ENCODE measurements at regions not wholly inside any gene's neighbourhood (a gene's known extent, or its start where the extent isn't known, plus 50 kb on each side); places are given as distances from the start of the nearest gene placed in this dataset.

DNA sequence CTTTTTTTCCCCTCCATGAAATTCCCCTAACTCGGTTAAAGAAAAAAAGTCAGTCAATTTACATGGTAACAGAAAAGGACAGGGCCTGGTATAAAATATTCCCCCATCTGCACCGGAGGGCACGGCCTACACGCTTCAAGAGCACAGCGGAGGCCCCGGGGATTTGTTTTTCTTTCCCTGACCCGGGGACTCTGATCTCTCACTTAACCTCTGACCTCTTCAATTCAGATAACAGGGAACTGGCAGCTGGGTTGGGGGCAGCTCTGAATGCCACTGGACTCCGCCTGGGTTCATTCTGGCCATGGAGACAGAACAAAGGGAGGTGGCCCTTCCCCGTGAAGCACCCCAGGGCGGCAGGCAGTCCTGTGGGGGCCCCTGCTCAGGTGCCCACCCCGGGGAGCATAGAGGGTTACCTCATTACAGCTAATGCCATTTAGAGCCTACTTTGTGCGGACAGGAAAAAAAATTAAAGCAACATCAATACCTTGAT, 257.5 kb downstream of the SHQ1 start:
- Histone ChIP-seq H3K4me1 (ENCODE audit: insufficient read depth, low read length, poor library complexity, severe bottlenecking) (no peaks in the 10 kb centered on the region), H3K27ac (ENCODE audit: low read depth, low read length, poor library complexity, severe bottlenecking) (no peak overlapping the region), H3K4me3 (ENCODE audit: low read depth, low read length, poor library complexity, severe bottlenecking) (no peak overlapping the region), H3K36me3 (ENCODE audit: insufficient read depth, low read length, poor library complexity, severe bottlenecking) (no peaks in the 10 kb centered on the region), H3K9me3 (ENCODE audit: low read depth, low read length, poor library complexity, severe bottlenecking) (no peaks in the 10 kb centered on the region), H3K27me3 (replicated peaks; ENCODE audit: insufficient read depth, low read depth, low read length, poor library complexity) (no peaks in the 10 kb centered on the region)
- ChIA-PET CTCF (no interaction called here), POLR2A (ENCODE audit: low non-redundant PET) (no interaction called here)
- no TSS peak for BruUV-seq (replicated peaks)
- intact Hi-C loops (cut with micrococcal nuclease; ENCODE audit: unreplicated experiment) = no loop called here
- DNase-seq (ENCODE audit: low spot score) = no peak
- TF ChIP-seq, protein P1, sequence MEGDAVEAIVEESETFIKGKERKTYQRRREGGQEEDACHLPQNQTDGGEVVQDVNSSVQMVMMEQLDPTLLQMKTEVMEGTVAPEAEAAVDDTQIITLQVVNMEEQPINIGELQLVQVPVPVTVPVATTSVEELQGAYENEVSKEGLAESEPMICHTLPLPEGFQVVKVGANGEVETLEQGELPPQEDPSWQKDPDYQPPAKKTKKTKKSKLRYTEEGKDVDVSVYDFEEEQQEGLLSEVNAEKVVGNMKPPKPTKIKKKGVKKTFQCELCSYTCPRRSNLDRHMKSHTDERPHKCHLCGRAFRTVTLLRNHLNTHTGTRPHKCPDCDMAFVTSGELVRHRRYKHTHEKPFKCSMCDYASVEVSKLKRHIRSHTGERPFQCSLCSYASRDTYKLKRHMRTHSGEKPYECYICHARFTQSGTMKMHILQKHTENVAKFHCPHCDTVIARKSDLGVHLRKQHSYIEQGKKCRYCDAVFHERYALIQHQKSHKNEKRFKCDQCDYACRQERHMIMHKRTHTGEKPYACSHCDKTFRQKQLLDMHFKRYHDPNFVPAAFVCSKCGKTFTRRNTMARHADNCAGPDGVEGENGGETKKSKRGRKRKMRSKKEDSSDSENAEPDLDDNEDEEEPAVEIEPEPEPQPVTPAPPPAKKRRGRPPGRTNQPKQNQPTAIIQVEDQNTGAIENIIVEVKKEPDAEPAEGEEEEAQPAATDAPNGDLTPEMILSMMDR (conservative IDR thresholded peaks at IDR 0.05; ENCODE audit: low read depth, low read length) = no peak
- no peak for TF ChIP-seq EZH2 (IDR thresholded peaks at IDR 0.05; ENCODE audit: borderline replicate concordance, low read depth, low read length, poor library complexity, severe bottlenecking)

DNA sequence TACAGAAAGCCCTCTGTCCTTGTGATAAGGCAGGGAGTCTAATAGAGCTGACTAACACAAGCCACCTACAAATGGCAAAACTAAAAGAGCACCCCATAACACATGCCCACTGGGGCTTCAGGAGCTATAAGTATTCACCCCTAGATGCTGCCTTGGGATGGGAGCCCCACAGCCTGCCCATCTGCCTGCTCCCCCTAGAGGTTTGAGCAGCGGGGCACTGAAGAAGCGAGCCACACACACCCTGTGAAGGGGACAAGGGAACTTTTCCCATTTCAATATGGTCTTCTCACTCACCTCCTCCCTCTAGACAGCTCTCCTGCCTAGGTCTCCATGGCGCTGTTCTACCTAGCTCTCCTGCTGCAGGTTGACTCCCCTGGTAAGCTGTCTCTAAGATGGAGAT, 261.0 kb downstream of the SHQ1 start:
- BruUV-seq (replicated peaks) = no TSS peak
- DNase-seq (ENCODE audit: low spot score) = no peak
- ChIA-PET POLR2A (ENCODE audit: low non-redundant PET) (no interaction called here), CTCF (no interaction called here)
- Histone ChIP-seq H3K27ac (ENCODE audit: low read depth, low read length, poor library complexity, severe bottlenecking) (no peak overlapping the region), H3K36me3 (ENCODE audit: insufficient read depth, low read length, poor library complexity, severe bottlenecking) (no peaks in the 10 kb centered on the region), H3K27me3 (replicated peaks; ENCODE audit: insufficient read depth, low read depth, low read length, poor library complexity) (no peaks in the 10 kb centered on the region), H3K9me3 (ENCODE audit: low read depth, low read length, poor library complexity, severe bottlenecking) (no peaks in the 10 kb centered on the region), H3K4me1 (ENCODE audit: insufficient read depth, low read length, poor library complexity, severe bottlenecking) (no peaks in the 10 kb centered on the region), H3K4me3 (ENCODE audit: low read depth, low read length, poor library complexity, severe bottlenecking) (no peak overlapping the region)
- no peak for TF ChIP-seq EZH2 (IDR thresholded peaks at IDR 0.05; ENCODE audit: borderline replicate concordance, low read depth, low read length, poor library complexity, severe bottlenecking)
- TF ChIP-seq, protein P1 (conservative IDR thresholded peaks at IDR 0.05; ENCODE audit: low read depth, low read length) = no peak
- intact Hi-C loops (cut with micrococcal nuclease; ENCODE audit: unreplicated experiment) = no loop called here

DNA sequence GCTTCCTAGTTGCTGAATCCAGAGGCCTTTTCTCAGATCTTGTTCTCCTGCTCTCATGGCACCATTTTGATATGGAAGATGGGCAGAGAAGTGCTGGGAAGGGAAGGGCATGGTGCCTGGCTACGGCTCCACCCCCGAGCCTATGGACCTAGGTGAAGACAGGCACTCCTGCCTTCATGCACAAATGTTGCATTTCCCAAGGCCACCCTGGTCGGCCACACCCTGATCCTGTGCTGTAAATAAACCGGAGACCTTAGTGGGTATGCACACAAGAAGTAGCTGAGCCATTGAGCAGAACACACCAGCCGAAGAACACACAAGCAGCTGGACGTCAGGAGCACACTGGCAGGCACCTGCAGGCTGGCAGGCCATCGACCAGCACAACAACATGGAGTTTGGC, 261.6 kb downstream of the SHQ1 start:
- CTCF ChIA-PET = no interaction called here
- no peaks in the 10 kb centered on the region for H3K27me3 ChIP-seq (replicated peaks; ENCODE audit: insufficient read depth, low read depth, low read length, poor library complexity)
- BruUV-seq (replicated peaks) = no TSS peak
- POLR2A ChIA-PET (ENCODE audit: low non-redundant PET) = no interaction called here
- H3K4me3 ChIP-seq (ENCODE audit: low read depth, low read length, poor library complexity, severe bottlenecking) = no peak overlapping the region
- DNase-seq (ENCODE audit: low spot score) = no peak
- no peaks in the 10 kb centered on the region for H3K9me3 ChIP-seq (ENCODE audit: low read depth, low read length, poor library complexity, severe bottlenecking)
- intact Hi-C loops (cut with micrococcal nuclease; ENCODE audit: unreplicated experiment) = no loop called here
- H3K4me1 ChIP-seq (ENCODE audit: insufficient read depth, low read length, poor library complexity, severe bottlenecking) = no peaks in the 10 kb centered on the region
- TF ChIP-seq EZH2 (IDR thresholded peaks at IDR 0.05; ENCODE audit: borderline replicate concordance, low read depth, low read length, poor library complexity, severe bottlenecking) = no peak
- TF ChIP-seq, protein P1 (conservative IDR thresholded peaks at IDR 0.05; ENCODE audit: low read depth, low read length) = no peak
- H3K27ac ChIP-seq (ENCODE audit: low read depth, low read length, poor library complexity, severe bottlenecking) = no peak overlapping the region
- H3K36me3 ChIP-seq (ENCODE audit: insufficient read depth, low read length, poor library complexity, severe bottlenecking) = no peaks in the 10 kb centered on the region
